Muscle layer of colon (tissue), 2 donors: ENCODE measurements at regions not wholly inside any gene's neighbourhood (a gene's known extent, or its start where the extent isn't known, plus 50 kb on each side); places are given as distances from the start of the nearest gene placed in this dataset.

ENCODE experiments used
- H3K27ac ChIP-seq: one replicate; pipeline ENCODE4 v1.7.0; 2013; ENCODE audit warnings: low read depth, mild to moderate bottlenecking, low read length, moderate library complexity
- H3K27me3 ChIP-seq, 2 donors: one replicate each; pipeline ENCODE4 v1.7.0; 2013; ENCODE audit warnings: low read length in 2 of 2, mild to moderate bottlenecking in 2 of 2; ENCODE audit not compliant: insufficient read depth in 2 of 2, control insufficient read depth in 1 of 2
- H3K36me3 ChIP-seq: one replicate; pipeline ENCODE4 v1.7.0; 2013; ENCODE audit warnings: mild to moderate bottlenecking, low read length; ENCODE audit not compliant: insufficient read depth
- H3K4me1 ChIP-seq: one replicate; pipeline ENCODE4 v1.7.0; 2013; ENCODE audit warnings: mild to moderate bottlenecking, low read length; ENCODE audit not compliant: insufficient read depth
- H3K4me3 ChIP-seq, 2 donors: one replicate each; pipeline ENCODE4 v1.7.0; 2013; ENCODE audit warnings: low read length in 2 of 2, low read depth in 1 of 2, mild to moderate bottlenecking in 1 of 2, moderate library complexity in 1 of 2
- H3K9ac ChIP-seq: one replicate; pipeline ENCODE4 v1.7.0; 2013; ENCODE audit warnings: low read length
- H3K9me3 ChIP-seq: one replicate; pipeline ENCODE4 v1.7.0; 2013; ENCODE audit warnings: mild to moderate bottlenecking, low read length
- donor health status: abdominal sarcoma.
- donor health status: Adenocarcinoma of cecum.

DNA sequence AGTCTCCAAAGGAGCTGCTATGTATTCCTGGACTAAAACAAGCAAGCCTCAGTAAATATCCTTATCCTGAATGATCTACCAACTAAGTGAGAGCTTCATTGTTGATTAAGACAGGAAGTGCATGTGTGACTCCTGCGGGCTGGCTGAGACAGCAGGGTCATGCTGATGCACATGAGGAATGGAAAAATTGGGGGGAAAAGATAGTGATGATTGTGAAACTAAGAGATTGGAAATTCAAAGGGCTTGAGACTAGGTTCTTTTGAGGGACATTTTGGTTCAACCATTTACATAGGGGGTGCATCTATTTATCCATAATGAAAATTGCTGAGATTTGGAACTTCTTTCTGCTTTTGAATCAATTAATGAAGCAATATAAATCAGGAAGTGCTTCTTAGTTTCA lies 61.1 kb upstream of the C1QTNF7 start:
- no peak overlapping the region for H3K27ac ChIP-seq

DNA sequence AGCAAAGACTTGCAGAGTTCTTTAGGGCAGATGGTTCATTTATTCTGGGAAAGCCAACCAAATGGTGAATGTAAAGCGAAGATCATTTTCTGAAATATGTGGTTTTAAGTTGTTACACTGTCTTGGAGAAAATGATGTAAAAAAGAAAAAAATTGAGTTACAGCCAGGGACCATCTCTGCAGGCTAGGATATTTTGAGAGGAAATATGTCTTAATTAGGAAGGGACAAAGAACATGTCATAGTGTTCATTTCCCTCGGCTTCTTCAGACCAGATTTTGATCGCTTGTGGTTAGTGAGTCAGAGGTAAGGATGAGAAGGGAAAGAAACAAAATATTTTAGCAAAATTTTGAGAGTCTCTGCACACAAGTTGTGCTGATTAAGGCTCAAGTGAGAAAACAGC lies 59.0 kb upstream of the C1QTNF7 start:
- no peak overlapping the region for H3K27ac ChIP-seq
- no peak overlapping the region for H3K9ac ChIP-seq
- H3K4me3 ChIP-seq: no peak overlapping the region
- H3K27me3 ChIP-seq: no peaks in the 10 kb centered on the region
- no peaks in the 10 kb centered on the region for H3K9me3 ChIP-seq
- H3K4me1 ChIP-seq: no peaks in the 10 kb centered on the region
- H3K36me3 ChIP-seq: no peaks in the 10 kb centered on the region

More for the DNA sequence above, 61.1 kb upstream of the C1QTNF7 start:
- no peak overlapping the region for H3K4me3 ChIP-seq
- no peaks in the 10 kb centered on the region for H3K9me3 ChIP-seq
- H3K9ac ChIP-seq: no peak overlapping the region
- H3K27me3 ChIP-seq: no peaks in the 10 kb centered on the region
- H3K36me3 ChIP-seq: no peaks in the 10 kb centered on the region
- no peaks in the 10 kb centered on the region for H3K4me1 ChIP-seq

DNA sequence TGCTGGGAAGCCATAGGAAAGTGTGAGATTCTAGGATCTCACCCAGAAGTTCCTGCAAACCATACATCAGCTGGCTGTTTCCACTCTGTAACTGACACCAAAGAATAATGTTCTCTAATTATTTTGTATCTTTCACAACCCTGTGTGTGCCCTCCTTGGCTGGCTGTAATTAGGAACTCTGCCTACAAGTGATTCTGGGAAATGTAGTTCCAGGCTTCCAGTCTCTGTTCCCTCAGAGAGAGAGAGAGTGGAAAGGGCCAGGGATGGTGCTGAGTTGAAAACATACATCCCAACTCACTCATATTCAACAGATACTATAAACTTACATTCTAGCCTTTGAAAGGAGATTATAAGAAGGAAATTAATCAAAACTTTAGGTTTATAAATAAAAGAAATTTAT lies 57.5 kb upstream of the C1QTNF7 start:
- no peaks in the 10 kb centered on the region for H3K27me3 ChIP-seq
- no peaks in the 10 kb centered on the region for H3K36me3 ChIP-seq
- H3K4me1 ChIP-seq: no peaks in the 10 kb centered on the region
- no peak overlapping the region for H3K27ac ChIP-seq
- no peak overlapping the region for H3K9ac ChIP-seq
- H3K4me3 ChIP-seq: no peak overlapping the region
- H3K9me3 ChIP-seq: no peaks in the 10 kb centered on the region

DNA sequence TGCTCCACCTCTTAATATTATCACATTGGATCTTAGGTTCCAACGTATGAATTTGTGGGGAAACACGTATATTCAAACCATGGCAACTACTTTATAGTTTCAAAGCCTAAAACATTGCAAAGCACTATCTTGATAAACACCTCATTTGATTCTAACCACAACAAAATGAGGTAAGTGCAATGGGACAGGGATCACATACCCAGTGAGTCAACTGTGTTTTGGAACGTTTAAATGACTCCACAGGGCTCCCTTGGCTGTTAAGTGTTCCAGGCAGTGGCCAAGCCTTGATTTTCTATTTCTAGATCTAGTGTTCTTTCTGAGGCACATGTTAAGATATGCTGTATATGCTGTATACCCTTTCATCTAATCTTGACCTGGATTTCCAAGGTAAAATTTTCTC lies 54.5 kb upstream of the C1QTNF7 start:
- no peak overlapping the region for H3K27ac ChIP-seq

DNA sequence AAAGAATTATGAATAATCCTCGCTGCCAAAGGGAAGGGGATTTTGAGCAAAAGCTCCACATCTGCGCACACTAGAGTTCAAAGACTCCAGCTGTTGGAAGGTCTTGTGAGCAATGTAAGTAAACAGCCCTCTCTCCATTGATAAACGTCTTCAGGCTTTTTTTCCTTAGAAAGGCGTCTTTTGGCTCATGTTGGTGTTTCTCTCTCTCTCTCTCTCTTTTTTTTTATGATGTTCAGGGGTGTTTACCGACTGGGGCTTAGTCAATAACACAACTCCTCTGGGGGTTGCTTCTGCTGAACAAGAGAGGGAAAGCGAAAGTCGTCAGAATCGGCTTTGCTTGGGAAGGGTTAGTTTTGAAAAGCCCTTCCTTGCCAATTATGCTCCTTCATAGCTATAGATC lies 53.2 kb upstream of the C1QTNF7 start:
- Histone ChIP-seq H3K36me3 (no peaks in the 10 kb centered on the region), H3K4me1 (peaks cover 14% of the 10 kb centered on the region), H3K27ac (peak overlapping the region; percentile 9), H3K9ac (no peak overlapping the region), H3K9me3 (no peaks in the 10 kb centered on the region), H3K4me3 (no peak overlapping the region), H3K27me3 (no peaks in the 10 kb centered on the region)

More for the DNA sequence above, 54.5 kb upstream of the C1QTNF7 start:
- Histone ChIP-seq H3K4me1 (peaks cover 14% of the 10 kb centered on the region), H3K9ac (no peak overlapping the region), H3K36me3 (no peaks in the 10 kb centered on the region), H3K9me3 (no peaks in the 10 kb centered on the region), H3K27me3 (no peaks in the 10 kb centered on the region), H3K4me3 (no peak overlapping the region)

DNA sequence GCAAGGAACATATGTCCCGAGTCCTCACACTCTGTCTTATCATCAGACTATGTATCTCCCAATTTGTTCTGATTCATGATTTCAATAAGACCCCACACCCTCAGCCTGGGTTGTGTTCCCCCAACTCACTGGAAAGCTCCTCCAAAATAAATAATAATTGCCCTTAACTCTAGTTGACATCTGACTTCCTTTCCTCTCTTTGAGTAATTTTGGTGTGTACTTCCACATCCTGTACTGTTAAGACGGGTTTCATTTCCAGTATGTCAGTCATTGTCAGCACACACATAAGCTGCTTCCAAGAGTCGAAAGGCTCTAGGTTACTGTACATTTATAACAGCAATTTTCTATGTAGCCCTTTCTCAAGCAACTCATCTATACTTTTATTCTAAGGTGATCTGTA lies 52.2 kb upstream of the C1QTNF7 start:
- no peaks in the 10 kb centered on the region for H3K27me3 ChIP-seq
- H3K27ac ChIP-seq: no peak overlapping the region
- H3K9ac ChIP-seq: no peak overlapping the region
- no peaks in the 10 kb centered on the region for H3K9me3 ChIP-seq
- H3K36me3 ChIP-seq: no peaks in the 10 kb centered on the region
- H3K4me3 ChIP-seq: no peak overlapping the region
- H3K4me1 ChIP-seq: peaks cover 14% of the 10 kb centered on the region

DNA sequence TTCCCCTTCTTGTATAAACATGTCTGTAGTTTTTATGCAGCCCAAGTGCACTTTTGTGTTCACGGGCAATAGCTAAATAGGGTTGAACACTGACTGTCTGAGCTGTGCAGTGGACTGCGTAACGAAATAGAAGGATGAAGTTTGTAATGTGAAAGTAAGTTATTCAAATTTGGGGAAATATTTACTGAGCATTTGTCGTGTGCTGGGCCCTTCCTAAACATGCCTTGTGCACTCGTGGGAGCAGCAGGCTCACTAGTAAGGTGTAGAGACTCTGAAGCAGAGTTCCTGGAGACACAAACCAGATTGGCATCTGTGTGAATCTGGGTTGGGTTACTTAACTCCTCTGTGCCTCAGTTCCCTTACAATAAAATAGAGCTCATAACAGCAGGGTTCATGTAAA lies 51.7 kb upstream of the C1QTNF7 start:
- H3K4me3 ChIP-seq: no peak overlapping the region

DNA sequence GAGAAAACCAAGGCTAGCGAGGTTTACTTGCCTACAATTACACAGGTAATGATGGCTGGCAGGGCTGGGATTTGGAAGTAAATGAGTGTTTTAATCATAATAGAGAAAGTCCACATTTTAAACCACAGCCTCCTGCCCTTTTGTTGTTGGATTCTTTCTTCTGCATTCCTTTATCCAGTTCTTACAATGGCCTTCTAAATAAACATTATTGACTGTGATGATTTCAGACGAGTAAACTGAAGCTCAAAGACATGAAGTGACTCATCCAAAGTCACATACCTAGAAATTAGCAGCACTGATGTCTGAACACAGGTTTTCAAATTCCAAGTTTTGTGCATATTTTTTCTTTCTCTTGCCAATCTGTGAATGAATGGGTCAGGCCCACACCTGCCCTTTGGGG lies 51.2 kb upstream of the C1QTNF7 start:
- Histone ChIP-seq H3K36me3 (no peaks in the 10 kb centered on the region), H3K27me3 (no peaks in the 10 kb centered on the region), H3K4me1 (peaks cover 14% of the 10 kb centered on the region), H3K27ac (peak overlapping the region; percentile 24), H3K9ac (no peak overlapping the region), H3K4me3 (no peak overlapping the region), H3K9me3 (no peaks in the 10 kb centered on the region)

More for the DNA sequence above, 51.7 kb upstream of the C1QTNF7 start:
- peaks cover 14% of the 10 kb centered on the region for H3K4me1 ChIP-seq
- no peaks in the 10 kb centered on the region for H3K27me3 ChIP-seq
- H3K27ac ChIP-seq: peak overlapping the region; percentile 24
- no peak overlapping the region for H3K9ac ChIP-seq
- H3K9me3 ChIP-seq: no peaks in the 10 kb centered on the region
- H3K36me3 ChIP-seq: no peaks in the 10 kb centered on the region
